A673 (cell line): ENCODE measurements at regions not wholly inside any gene's neighbourhood (a gene's known extent, or its start where the extent isn't known, plus 50 kb on each side); places are given as distances from the start of the nearest gene placed in this dataset.

Experiments used
- BruUV-seq: library from RNA; stranded (reverse); fragments of 400-500 nt; replicated peaks from 2 replicates; lab custom pipeline; 2021; lab: Mats Ljungman, UMichigan
- CTCF ChIA-PET: fragments of 300-600 bp; sonication (Branson Sonifier 250); formaldehyde crosslinking; loops from one replicate; lab custom pipeline; 2022; ENCODE audit warnings: antibody characterized with exemption; lab: Charles Lee
- POLR2A ChIA-PET: fragments of 300-600 bp; sonication (Branson Sonifier 250); formaldehyde crosslinking; loops from one replicate; lab custom pipeline; 2022; ENCODE audit warnings: antibody characterized with exemption; ENCODE audit not compliant: low non-redundant PET; lab: Charles Lee
- DNase-seq: peaks from one replicate; pipeline ENCODE4 v3.0.0-alpha.2; 2015; ENCODE audit warnings: low spot score
- H3K27ac ChIP-seq: fragments of 200-600 bp; sonication (generic); 2 replicates; pipeline ENCODE4 v1.5.1; 2016; ENCODE audit warnings: mixed run types, low read depth, mild to moderate bottlenecking, mixed read lengths, antibody characterized with exemption, low read length; ENCODE audit not compliant: poor library complexity, severe bottlenecking
- H3K27me3 ChIP-seq: fragments of 200-600 bp; sonication (generic); replicated peaks from 2 replicates; pipeline ENCODE4 v1.6.1; 2017; ENCODE audit warnings: mixed run types, low read depth, mild to moderate bottlenecking, mixed read lengths, antibody characterized with exemption, low read length; ENCODE audit not compliant: insufficient read depth, poor library complexity
- H3K36me3 ChIP-seq: fragments of 200-600 bp; sonication (generic); 2 replicates; pipeline ENCODE4 v1.6.1; 2016; ENCODE audit warnings: mixed run types, mild to moderate bottlenecking, mixed read lengths, antibody characterized with exemption, low read length; ENCODE audit not compliant: insufficient read depth, poor library complexity, severe bottlenecking
- H3K4me1 ChIP-seq: fragments of 200-600 bp; sonication (generic); 2 replicates; pipeline ENCODE4 v1.6.1; 2017; ENCODE audit warnings: mixed run types, mild to moderate bottlenecking, mixed read lengths, antibody characterized with exemption, low read length; ENCODE audit not compliant: insufficient read depth, poor library complexity, severe bottlenecking
- H3K4me3 ChIP-seq: fragments of 200-600 bp; sonication (generic); 2 replicates; pipeline ENCODE4 v1.5.1; 2016; ENCODE audit warnings: low read depth, mixed run types, mild to moderate bottlenecking, mixed read lengths, low read length; ENCODE audit not compliant: poor library complexity, severe bottlenecking
- H3K9me3 ChIP-seq: fragments of 200-600 bp; sonication (generic); 2 replicates; pipeline ENCODE4 v1.6.1; 2016; ENCODE audit warnings: mixed run types, low read depth, mild to moderate bottlenecking, mixed read lengths, antibody characterized with exemption, low read length; ENCODE audit not compliant: poor library complexity, severe bottlenecking
- CTCF ChIP-seq: fragments of 300-800, 200-600 bp; sonication (generic); conservative IDR thresholded peaks from 2 replicates; pipeline ENCODE4 v1.5.1; 2017; ENCODE audit warnings: low read depth, mild to moderate bottlenecking, antibody characterized with exemption, low read length, moderate library complexity, mixed read lengths
- EZH2 ChIP-seq: fragments of 200-600 bp; sonication (generic); IDR thresholded peaks from 2 replicates; pipeline ENCODE4 v1.6.1; 2017; ENCODE audit warnings: borderline replicate concordance, low read depth, mild to moderate bottlenecking, mixed read lengths, antibody characterized with exemption, low read length; ENCODE audit not compliant: poor library complexity, severe bottlenecking
- intact Hi-C: fragments of 100-400 bp; cut with micrococcal nuclease; formaldehyde crosslinking; loops from one replicate; pipeline ENCODE4 v1.10.0; 2022; ENCODE audit not compliant: unreplicated experiment

GRCh38 chr3:193836918-193837317 is 243.9 kb downstream of the OPA1 start:
- CTCF ChIA-PET = no interaction called here
- H3K36me3 ChIP-seq = no peaks in the 10 kb centered on the region
- H3K27me3 ChIP-seq = no peaks in the 10 kb centered on the region
- no TSS peak for BruUV-seq
- no peak for DNase-seq
- no peaks in the 10 kb centered on the region for H3K4me1 ChIP-seq
- no peak overlapping the region for H3K27ac ChIP-seq
- H3K4me3 ChIP-seq = no peak overlapping the region
- POLR2A ChIA-PET = no interaction called here
- intact Hi-C loops = no loop called here
- H3K9me3 ChIP-seq = no peaks in the 10 kb centered on the region
- TF ChIP-seq CTCF (no peak), EZH2 (no peak)

- POLR2A ChIA-PET = no interaction called here
- BruUV-seq = no TSS peak
- Histone ChIP-seq H3K4me3 (no peak overlapping the region), H3K9me3 (no peaks in the 10 kb centered on the region), H3K27ac (no peak overlapping the region), H3K4me1 (no peaks in the 10 kb centered on the region), H3K36me3 (no peaks in the 10 kb centered on the region), H3K27me3 (no peaks in the 10 kb centered on the region)
- intact Hi-C loops = no loop called here
- no peak for TF ChIP-seq CTCF
- no peak for TF ChIP-seq EZH2
- CTCF ChIA-PET = no interaction called here
- no peak for DNase-seq
These were observed 244.4 kb downstream of the OPA1 start for GRCh38 chr3:193837347-193837827.

GRCh38 chr3:193840111-193840641 is 247.2 kb downstream of the OPA1 start:
- POLR2A ChIA-PET = no interaction called here
- H3K4me1 ChIP-seq = peaks cover 5% of the 10 kb centered on the region

More at GRCh38 chr3:193840111-193840641, 247.2 kb downstream of the OPA1 start:
- intact Hi-C loops = no loop called here
- BruUV-seq = no TSS peak
- CTCF ChIA-PET = no interaction called here
- no peak for TF ChIP-seq CTCF
- no peak for TF ChIP-seq EZH2
- no peaks in the 10 kb centered on the region for H3K36me3 ChIP-seq
- H3K27ac ChIP-seq = no peak overlapping the region
- no peak for DNase-seq
- H3K9me3 ChIP-seq = no peaks in the 10 kb centered on the region
- no peaks in the 10 kb centered on the region for H3K27me3 ChIP-seq
- no peak overlapping the region for H3K4me3 ChIP-seq
